C1 segment of cervical spinal cord (tissue), 14 donors: ENCODE measurements at regions not wholly inside any gene's neighbourhood (a gene's known extent, or its start where the extent isn't known, plus 50 kb on each side); places are given as distances from the start of the nearest gene placed in this dataset.

Experiments used
- DNase-seq, 14 donors: peaks; one replicate each; lab custom pipeline; 2025; lab: John Stamatoyannopoulos, UW

GRCh38 chr3:44080474-44081072 lies 161.1 kb upstream of the TOPAZ1 start:
- DNase-seq, result no peak

DNA sequence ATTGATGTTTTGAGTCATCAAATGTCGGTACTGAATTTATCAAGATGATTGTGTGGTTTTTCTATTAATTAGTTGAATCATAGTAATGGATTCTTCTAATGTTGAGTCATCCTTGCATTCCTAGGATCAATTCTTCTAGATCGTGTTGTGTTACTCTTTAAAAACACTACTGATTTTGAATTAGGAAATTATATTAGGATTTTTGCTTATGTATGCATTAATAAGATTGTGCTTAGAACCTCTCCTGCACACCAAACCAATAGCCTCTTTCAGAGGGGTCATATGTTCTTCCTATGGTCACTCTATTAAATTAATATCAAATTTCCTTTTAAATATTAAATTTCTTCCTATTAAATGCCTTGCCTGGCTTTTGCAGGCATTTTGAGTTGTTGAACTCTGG lies 151.7 kb upstream of the TOPAZ1 start:
- no peak for DNase-seq

DNA sequence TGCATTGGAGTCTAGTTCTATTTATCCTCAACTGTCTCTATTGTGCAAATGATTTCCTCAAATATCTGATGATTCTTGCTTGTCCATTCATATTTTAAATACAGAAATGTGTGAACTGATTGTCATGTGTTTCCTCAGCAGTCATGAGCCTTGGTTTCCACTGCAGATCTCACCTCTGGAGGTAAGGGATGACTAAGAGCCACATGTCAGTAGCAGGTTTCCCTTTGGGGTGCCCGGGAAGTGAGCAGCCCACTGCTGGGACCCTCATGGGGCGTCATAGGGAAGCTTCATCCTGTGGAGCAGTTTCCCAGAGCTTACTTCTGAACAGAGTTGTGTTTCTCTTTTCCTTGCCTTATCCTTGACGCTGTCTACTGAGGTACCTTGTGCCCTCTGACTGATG lies 149.2 kb upstream of the TOPAZ1 start:
- no peak for DNase-seq

DNA sequence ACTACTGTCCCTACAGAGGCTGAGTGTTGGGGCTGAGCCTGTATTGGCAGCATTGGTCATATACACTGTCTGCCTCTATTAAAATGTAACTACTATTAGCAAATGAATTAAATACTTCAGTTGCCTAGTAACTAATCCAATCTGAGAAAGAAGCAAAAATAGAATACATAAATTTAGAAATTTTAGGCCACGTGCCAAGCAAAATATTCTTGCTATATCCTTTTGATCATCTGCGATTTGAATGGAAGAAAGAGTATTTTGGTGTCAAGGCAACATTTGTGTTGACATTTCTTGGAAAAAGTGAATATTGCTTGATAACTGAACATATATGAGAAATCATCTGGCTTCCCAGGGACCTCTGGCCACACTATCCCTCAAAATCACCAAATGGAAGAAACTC lies 148.2 kb upstream of the TOPAZ1 start:
- no peak for DNase-seq

GRCh38 chr3:44098656-44099415 lies 142.8 kb upstream of the TOPAZ1 start:
- DNase-seq, result no peak

- peak in 2 of 14 donors; percentile 22 for DNase-seq
Measured at GRCh38 chr3:44099566-44100297, 142.0 kb upstream of the TOPAZ1 start.

DNA sequence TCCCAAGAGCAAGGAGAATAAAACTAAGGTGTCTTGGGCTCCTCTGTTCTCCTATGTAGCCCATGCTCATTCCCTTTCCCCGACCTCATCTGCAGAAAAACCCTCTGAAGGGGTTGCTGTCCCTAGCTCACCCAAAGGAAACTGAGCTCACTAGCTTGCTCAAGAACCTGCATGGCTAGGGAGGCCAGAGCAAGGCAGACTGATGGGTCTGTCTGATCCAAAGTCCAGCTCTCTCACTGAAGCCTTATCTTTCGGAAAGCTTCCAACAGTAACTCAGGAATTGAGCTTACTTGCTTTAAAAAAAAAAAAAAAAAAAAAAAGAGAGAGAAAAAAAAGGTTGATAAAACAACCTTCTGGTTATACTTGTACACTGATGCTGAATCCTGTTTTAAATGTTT lies 141.4 kb upstream of the TOPAZ1 start:
- DNase-seq, result no peak

GRCh38 chr3:44104043-44104442 lies 137.6 kb upstream of the TOPAZ1 start:
- no peak for DNase-seq

DNA sequence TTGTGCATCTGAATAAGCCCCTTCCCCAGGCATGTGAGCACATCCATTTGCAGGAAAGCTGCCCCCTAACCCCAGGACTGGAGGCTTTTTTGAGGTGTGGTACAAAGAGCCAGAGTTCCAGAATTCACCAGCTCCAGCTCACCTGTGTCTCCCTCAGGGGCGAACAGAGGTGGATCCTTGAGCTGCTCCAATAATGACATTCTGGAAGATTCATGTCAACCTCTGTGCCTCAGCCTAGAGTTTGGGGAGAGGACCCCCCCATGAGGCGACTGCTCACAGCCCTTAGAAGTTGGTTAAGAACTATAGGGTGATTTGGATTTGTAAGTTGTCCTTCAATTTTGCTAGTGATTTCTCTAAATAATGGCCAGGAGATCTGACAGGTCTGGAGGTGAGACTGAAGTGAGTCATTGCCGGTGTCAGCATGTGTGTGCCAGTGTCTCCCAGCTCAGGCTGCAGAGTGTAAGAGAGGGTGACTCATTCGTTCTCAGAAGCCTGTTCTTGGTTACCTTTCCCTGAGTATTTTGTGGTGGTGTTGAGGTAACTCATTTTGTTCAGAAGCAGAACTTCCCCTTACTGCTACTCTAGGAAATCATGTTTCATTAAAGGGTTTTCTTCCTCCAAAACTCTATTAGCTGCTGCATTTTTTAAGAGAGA lies 136.9 kb upstream of the TOPAZ1 start:
- no peak for DNase-seq

GRCh38 chr3:44105571-44105970 lies 136.1 kb upstream of the TOPAZ1 start:
- no peak for DNase-seq

DNA sequence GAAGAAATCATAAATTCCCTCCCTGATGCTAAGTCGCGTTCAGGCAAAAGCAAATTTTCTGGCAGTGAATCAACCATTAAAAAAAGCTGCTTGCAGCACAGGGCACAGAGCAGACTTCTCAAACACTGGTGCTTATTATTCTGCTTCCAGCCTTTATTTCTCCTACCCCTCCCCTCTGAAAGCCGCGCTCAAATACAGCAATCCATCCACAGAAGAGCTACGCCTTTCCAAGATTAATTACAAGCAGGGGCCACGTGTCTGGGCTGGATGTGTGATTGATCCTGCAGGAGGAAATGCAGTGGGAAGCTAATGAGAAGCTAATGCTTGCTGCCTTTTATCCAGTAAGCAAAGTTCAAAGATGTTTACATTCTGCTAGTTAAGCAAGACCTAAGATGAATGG lies 134.9 kb upstream of the TOPAZ1 start:
- peak in 5 of 14 donors; percentile 17 to 38 (median 28) for DNase-seq

DNA sequence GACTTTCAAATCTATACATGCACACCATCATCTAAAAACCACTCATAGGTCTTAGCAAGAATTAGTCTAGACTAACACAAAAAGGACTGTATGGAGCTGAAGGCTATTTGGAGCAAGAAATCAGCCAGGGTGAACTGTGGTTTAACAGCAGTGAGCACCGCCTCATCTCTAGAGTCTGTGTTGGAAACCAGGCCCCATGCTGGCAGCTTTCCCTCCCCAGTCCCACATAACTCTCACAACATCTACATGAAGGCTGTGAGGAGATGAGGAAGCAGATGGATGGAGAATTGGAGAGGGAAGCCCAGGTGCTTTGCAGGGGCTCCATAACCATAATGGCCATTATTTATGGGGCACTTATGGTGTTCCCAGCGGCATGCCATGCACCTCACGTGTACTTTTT lies 133.2 kb upstream of the TOPAZ1 start:
- no peak for DNase-seq

DNA sequence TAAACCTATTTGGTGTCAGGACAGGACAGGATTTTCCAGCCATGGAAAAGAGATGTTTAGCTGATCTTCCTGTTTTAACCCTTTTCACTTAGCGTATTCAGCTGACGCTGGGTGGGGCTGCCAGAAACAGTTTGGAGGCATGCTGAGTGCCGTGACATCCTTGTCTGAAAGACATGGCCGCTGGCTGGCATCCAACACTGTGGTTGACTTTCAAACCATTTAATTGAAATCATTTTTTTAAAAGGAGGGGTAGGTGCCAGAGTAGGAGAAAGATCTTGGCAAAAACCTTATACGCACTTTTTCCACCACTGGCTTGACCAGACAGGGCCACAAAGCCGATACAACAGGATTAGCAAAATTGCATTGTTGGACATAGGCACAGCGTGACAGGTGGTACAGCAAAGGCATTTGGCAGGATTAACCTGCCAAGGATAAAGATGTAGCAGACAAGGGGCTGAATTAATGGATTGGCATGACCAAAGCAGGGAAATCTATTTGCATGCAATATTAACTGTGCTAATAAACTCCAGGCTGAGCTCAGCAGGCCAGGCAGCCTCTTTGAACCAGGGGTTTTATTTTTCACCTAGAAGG lies 131.8 kb upstream of the TOPAZ1 start:
- DNase-seq, result peak in 1 of 14 donors; percentile 54

DNA sequence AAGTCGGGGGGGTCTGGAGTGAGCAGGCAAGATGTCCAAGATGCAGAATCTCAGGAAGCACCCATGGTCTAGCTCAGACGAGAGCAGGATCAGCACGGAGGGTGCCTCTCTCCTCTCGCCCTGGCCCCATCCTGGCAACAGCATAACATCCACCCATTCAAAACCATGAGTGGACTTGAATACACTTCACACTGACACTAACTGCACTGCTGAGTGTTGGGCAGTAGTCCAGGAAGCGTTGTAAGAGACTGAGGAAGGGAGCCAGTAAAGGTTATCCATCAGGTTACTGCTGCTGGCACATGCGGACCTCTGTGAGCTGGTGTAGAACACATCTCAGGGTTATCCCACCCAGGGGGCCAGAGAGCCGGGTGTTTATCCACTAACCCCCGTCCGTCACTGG lies 131.0 kb upstream of the TOPAZ1 start:
- DNase-seq, result no peak

GRCh38 chr3:44111482-44111881 lies 130.2 kb upstream of the TOPAZ1 start:
- DNase-seq, result no peak

DNA sequence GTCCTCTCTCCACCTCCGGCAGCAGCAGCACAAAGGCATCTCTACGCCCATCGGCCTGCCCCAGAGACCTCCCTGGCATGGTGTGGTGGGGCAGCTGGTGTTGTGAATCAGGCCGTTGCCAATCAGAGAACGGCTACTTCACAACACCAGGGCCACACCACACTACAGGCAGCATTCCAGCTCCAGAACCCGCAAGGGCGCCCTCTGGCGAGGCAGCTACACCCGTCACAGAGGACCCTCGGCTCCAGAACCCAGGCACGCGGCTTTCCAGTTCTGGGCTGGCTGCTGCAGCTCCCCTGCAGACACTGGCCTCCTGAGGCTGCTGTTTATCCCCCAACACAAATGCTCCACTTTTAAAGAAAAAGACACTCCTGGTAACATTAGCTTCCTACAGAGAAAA lies 127.5 kb upstream of the TOPAZ1 start:
- peak in 6 of 14 donors; percentile 8 to 47 (median 22) for DNase-seq

- DNase-seq, result no peak
Measured at GRCh38 chr3:44117239-44117638, 124.4 kb upstream of the TOPAZ1 start.

GRCh38 chr3:44117736-44118135 lies 124.0 kb upstream of the TOPAZ1 start:
- no peak for DNase-seq

DNA sequence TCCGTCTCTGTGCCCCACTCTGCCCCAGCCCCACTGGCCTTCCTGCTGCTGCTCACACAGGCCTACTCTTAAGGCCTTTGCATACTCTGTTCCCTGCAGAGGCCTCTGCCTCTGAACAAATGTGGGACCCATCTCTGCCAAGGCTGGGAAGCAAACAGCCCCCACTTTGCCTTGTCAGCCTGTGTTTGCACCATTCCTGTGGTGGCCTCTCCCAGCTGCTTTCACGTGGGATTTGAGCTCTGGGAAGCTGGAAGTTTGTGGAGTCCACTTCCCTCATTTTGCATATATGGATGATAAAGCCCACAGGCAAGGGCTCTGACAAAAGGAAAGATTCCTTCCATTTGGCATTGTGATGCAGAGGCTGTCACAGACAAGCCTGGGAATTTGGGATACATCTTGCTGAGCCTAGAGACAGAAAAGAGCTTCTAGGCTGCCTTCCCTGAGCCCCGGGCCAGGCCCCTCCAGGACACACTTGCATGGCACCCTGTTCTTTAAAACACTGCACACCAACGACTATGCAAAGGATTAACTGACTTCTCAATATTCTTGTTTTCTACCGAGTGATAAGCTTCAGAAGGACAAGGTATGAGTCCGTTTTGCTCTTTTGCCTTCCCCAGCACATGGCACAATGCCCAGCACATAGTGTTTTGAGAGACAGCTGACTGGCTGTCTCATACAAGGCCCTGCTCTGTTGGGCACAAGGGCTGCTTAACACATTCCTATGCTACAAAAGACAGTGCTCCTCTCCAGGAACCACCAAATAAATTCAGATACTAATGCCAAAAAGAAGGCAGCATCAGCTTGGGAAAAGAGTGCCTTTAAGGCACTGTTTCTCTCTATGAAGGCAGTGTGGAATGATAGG lies 120.7 kb upstream of the TOPAZ1 start:
- DNase-seq, result peak in 5 of 14 donors; percentile 5 to 28 (median 13)

- no peak for DNase-seq
Measured at GRCh38 chr3:44125246-44125645, 116.4 kb upstream of the TOPAZ1 start.

DNA sequence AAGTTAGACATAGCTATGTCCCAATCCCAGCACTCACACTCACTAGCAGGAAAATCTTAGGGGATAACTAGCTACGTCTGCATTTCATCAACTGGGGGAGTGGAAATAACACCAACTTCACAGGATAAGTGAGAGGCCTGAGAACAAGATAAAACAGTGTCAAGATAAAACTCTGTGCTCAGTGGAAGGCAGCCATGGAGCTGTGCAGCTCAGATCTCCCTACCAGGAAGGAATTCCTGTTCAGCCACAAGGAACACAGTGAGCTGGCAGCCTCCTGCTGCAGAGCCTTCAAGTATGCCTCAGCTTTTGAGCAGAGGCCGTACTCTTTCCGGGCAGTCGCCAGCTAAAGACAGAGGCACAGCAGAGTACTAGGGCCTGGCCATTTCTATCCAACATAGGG lies 115.8 kb upstream of the TOPAZ1 start:
- no peak for DNase-seq
